K562 (cell line): ENCODE measurements at regions not wholly inside any gene's neighbourhood (a gene's known extent, or its start where the extent isn't known, plus 50 kb on each side); places are given as distances from the start of the nearest gene placed in this dataset.

Experiments
- ATAC-seq: fragments of 200-7000 bp; cut with Tn5 transposase; 3 replicates; pipeline ENCODE4 v1.9.1; 2020; ENCODE audit warnings: moderate library complexity
- BruUV-seq: library from RNA; stranded (reverse); fragments of 400-500 nt; replicated peaks from 2 replicates; lab custom pipeline; 2021; lab: Mats Ljungman, UMichigan
- CTCF ChIA-PET: fragments of 300-600 bp; formaldehyde crosslinking; extraction: SDS; loops from one replicate; lab custom pipeline; 2021; ENCODE audit warnings: low intra/inter-chr PET ratio; lab: Yijun Ruan, JAX
- POLR2A ChIA-PET: fragments of 300-600, 350-650 bp; sonication (Branson Sonifier 250); formaldehyde crosslinking; extraction: SDS; loops from one replicate; lab custom pipeline; 2021; ENCODE audit warnings: antibody characterized with exemption, inconsistent platforms; lab: Yijun Ruan, JAX
- DNase-seq, 4 experiments: peaks; one replicate each; pipeline versions ENCODE4 v3.0.0 to v3.0.0-alpha.2; 2011 to 2018; ENCODE audit warnings: low spot score in 3 of 4, mixed read lengths in 3 of 4; ENCODE audit errors: extremely low read depth in 1 of 4
- FAIRE-seq: peaks from 2 replicates; lab custom pipeline; 2011; peaks lifted over from hg19 to GRCh38; lab: Jason Lieb, UNC
- H2AFZ ChIP-seq: 2 replicates; pipeline ENCODE4 v1.6.0; 2011; ENCODE audit warnings: low read depth, low read length, control low read depth, inconsistent platforms
- H3K27ac ChIP-seq: fragments of 200-600 bp; 3 replicates; pipeline ENCODE4 v1.8.0; 2011; ENCODE audit warnings: low read depth, mild to moderate bottlenecking, control low read depth, inconsistent platforms, low read length, moderate library complexity, mixed read lengths; ENCODE audit errors: extremely low read depth
- H3K27me3 ChIP-seq, 2 experiments: fragments of 300-600 bp in 1 of 2; 2 replicates in 1 of 2; 3 replicates in 1 of 2; pipeline versions ENCODE4 v1.6.0 to v1.8.0; 2011; ENCODE audit warnings: inconsistent platforms in 2 of 2, low read length in 2 of 2, mild to moderate bottlenecking in 1 of 2, mixed read lengths in 1 of 2, moderate library complexity in 1 of 2; ENCODE audit not compliant: control insufficient read depth in 2 of 2, insufficient read depth in 2 of 2
- H3K36me3 ChIP-seq: fragments of 300-600 bp; 3 replicates; pipeline ENCODE4 v1.8.0; 2011; ENCODE audit warnings: mild to moderate bottlenecking, low read length, inconsistent platforms; ENCODE audit not compliant: control insufficient read depth, insufficient read depth
- H3K4me1 ChIP-seq, 2 experiments: fragments of 200-600 bp in 1 of 2; replicated peaks in 1 of 2; 2 replicates in 1 of 2; 3 replicates in 1 of 2; pipeline versions ENCODE4 v1.5.1 to v1.8.0; 2011; ENCODE audit warnings: inconsistent platforms in 2 of 2, low read length in 2 of 2, mild to moderate bottlenecking in 1 of 2, mixed read lengths in 1 of 2, moderate library complexity in 1 of 2; ENCODE audit not compliant: control insufficient read depth in 2 of 2, insufficient read depth in 2 of 2
- H3K4me2 ChIP-seq: 2 replicates; pipeline ENCODE4 v1.6.1; 2011; ENCODE audit warnings: low read length, control low read depth, inconsistent platforms, mixed read lengths; ENCODE audit not compliant: insufficient read depth
- H3K4me3 ChIP-seq: fragments of 200-600 bp; sonication (generic), shearing (Covaris generic); 2 replicates; pipeline ENCODE4 v1.5.1; 2016; ENCODE audit warnings: control low read depth, inconsistent platforms
- H3K79me2 ChIP-seq: fragments of 200-600 bp; 3 replicates; pipeline ENCODE4 v1.8.0; 2011; ENCODE audit warnings: low read length, inconsistent platforms; ENCODE audit not compliant: control insufficient read depth, insufficient read depth
- H3K9ac ChIP-seq, 2 experiments: 2 replicates each; pipeline versions ENCODE4 v1.6.0 to v1.6.1; 2011; ENCODE audit warnings: low read depth in 2 of 2, low read length in 2 of 2, control low read depth in 1 of 2, inconsistent platforms in 1 of 2, mild to moderate bottlenecking in 1 of 2, mixed read lengths in 1 of 2; ENCODE audit not compliant: insufficient read depth in 1 of 2
- H3K9me1 ChIP-seq: one replicate; pipeline ENCODE4 v1.6.0; 2011; ENCODE audit warnings: inconsistent platforms, mild to moderate bottlenecking, low read length, moderate library complexity; ENCODE audit not compliant: control insufficient read depth, insufficient read depth
- H3K9me3 ChIP-seq: replicated peaks from 2 replicates; pipeline ENCODE4 v1.5.1; 2011; ENCODE audit warnings: low read depth, low read length, inconsistent platforms; ENCODE audit not compliant: control insufficient read depth, insufficient read depth
- H4K20me1 ChIP-seq: replicated peaks from 2 replicates; pipeline ENCODE4 v1.6.1; 2011; ENCODE audit warnings: low read length, inconsistent platforms, mixed read lengths; ENCODE audit not compliant: control insufficient read depth, insufficient read depth
- FIP1L1 ChIP-seq: fragments of 200-400 bp; formaldehyde crosslinking; IDR thresholded peaks from 2 replicates; pipeline ENCODE4 v1.6.1; 2018; ENCODE audit warnings: mild to moderate bottlenecking, low read depth, low read length; ENCODE audit not compliant: poor library complexity, severe bottlenecking
- FOXJ2 ChIP-seq: fragments of 200-800 bp; sonication (Bioruptor generic); IDR thresholded peaks from 2 replicates; pipeline ENCODE4 v1.6.1; 2016; ENCODE audit warnings: missing genetic modification characterization, missing compliant biosample characterization
- JUNB ChIP-seq: fragments of 450-650 bp; formaldehyde crosslinking; conservative IDR thresholded peaks from 2 replicates; pipeline ENCODE4 v1.4.0; 2020; ENCODE audit warnings: mild to moderate bottlenecking
- MAFF ChIP-seq: IDR thresholded peaks from 2 replicates; pipeline ENCODE4 v1.6.1; 2012; ENCODE audit warnings: low read length, improper control_type of control experiment
- NONO ChIP-seq, 2 experiments: fragments of 200-400 bp in 1 of 2; fragments of 450-650 bp in 1 of 2; formaldehyde crosslinking in 1 of 2; IDR thresholded peaks; 2 replicates each; pipeline ENCODE4 v1.6.1; 2017; ENCODE audit warnings: low read depth in 2 of 2, mild to moderate bottlenecking in 2 of 2, moderate library complexity in 2 of 2, low read length in 1 of 2
- STAG1 ChIP-seq: sonication (generic); formaldehyde crosslinking; IDR thresholded peaks from 2 replicates; pipeline ENCODE4 v1.5.0; 2020; ENCODE audit warnings: missing genetic modification reagents, borderline replicate concordance
- ZNF140 ChIP-seq: fragments of 250-450 bp; sonication (Bioruptor Pico); IDR thresholded peaks from 2 replicates; pipeline ENCODE4 v1.8.0; 2021; ENCODE audit warnings: moderate library complexity, mild to moderate bottlenecking, inconsistent platforms
- ZNF695 ChIP-seq: fragments of 450-650 bp; formaldehyde crosslinking; IDR thresholded peaks from 2 replicates; pipeline ENCODE4 v1.4.0; 2020; ENCODE audit warnings: mild to moderate bottlenecking, moderate library complexity
- WGBS: fragments of 100-300 bp; shearing (Covaris generic); methylation state at CpG from one replicate; pipeline ENCODE4 v1.1.6; 2016; ENCODE audit warnings: low coverage, mixed read lengths; ENCODE audit not compliant: insufficient coverage; ENCODE audit errors: missing lambda C conversion rate; 5-methylcytosine and 5-hydroxymethylcytosine counted together
- in situ Hi-C: fragments of 300-500 bp; cut with MboI; formaldehyde crosslinking; loops from 4 replicates; pipeline ENCODE4 v1.15.0; 2018; ENCODE audit warnings: inconsistent platforms, mixed read lengths
- intact Hi-C: fragments of 100-400 bp; cut with micrococcal nuclease; formaldehyde crosslinking; loops from 2 replicates; pipeline ENCODE4 v1.14.2; 2022
- TF ChIP-seq, protein P1 (sequence below): fragments of 450-650 bp; IDR thresholded peaks from 2 replicates; pipeline ENCODE4 v1.6.1; 2016; ENCODE audit warnings: mild to moderate bottlenecking, moderate library complexity
- TF ChIP-seq, protein P2 (sequence below): fragments of 250-450 bp; sonication (Bioruptor Pico); IDR thresholded peaks from 2 replicates; pipeline ENCODE4 v1.8.0; 2021; ENCODE audit warnings: moderate library complexity, mild to moderate bottlenecking, inconsistent platforms

DNA sequence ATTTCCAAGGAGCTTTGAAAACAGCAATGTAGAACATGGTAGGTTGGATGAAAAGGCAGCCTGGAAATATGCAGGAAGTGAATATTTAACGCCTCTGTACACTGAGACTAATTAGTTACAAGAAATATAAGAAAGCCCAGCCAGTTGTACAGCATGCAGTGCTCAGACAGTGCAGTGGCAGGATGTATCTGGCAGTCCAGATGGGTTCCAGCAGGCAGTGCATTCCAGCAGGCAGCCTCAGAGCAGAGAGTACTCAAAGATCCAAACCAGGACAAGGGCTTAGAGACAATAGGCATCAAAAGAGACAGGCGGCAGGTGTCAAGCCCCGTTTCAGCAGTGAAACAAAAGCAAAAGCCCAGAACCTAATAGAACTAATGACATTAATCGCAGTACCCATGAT, 2776.3 kb downstream of the PCDH9 start:
- Histone ChIP-seq H3K4me3 (no peak overlapping the region), H3K27me3 (no peaks in the 10 kb centered on the region), H3K4me2 (no peak overlapping the region), H3K9me1 (no peaks in the 10 kb centered on the region), H3K36me3 (no peaks in the 10 kb centered on the region), H3K9me3 (no peaks in the 10 kb centered on the region), H3K4me1 (no peaks in the 10 kb centered on the region), H3K27ac (no peak overlapping the region), H3K9ac (no peak overlapping the region), H2AFZ (no peak overlapping the region), H4K20me1 (no peaks in the 10 kb centered on the region), H3K79me2 (no peaks in the 10 kb centered on the region)
- POLR2A ChIA-PET = no interaction called here
- FAIRE-seq (no peak), ATAC-seq (no peak), DNase-seq (no peak)
- 0% methylated on average over 4 of the region's 4 CpGs for WGBS
- intact Hi-C loops (no loop called here), in situ Hi-C loops (no loop called here)
- BruUV-seq = no TSS peak
- TF ChIP-seq ZNF695 (no peak), JUNB (CRISPR knock-in tag) (no peak), MAFF (no peak), FOXJ2 (tag) (no peak), STAG1 (CRISPR knock-in tag) (no peak), ZNF140 (no peak), FIP1L1 (no peak), NONO (IDR thresholded peaks at IDR 0.05; ENCODE audit: low read depth in 2 of 2, low read length in 1 of 2) (no peak)
- TF ChIP-seq, protein P1, sequence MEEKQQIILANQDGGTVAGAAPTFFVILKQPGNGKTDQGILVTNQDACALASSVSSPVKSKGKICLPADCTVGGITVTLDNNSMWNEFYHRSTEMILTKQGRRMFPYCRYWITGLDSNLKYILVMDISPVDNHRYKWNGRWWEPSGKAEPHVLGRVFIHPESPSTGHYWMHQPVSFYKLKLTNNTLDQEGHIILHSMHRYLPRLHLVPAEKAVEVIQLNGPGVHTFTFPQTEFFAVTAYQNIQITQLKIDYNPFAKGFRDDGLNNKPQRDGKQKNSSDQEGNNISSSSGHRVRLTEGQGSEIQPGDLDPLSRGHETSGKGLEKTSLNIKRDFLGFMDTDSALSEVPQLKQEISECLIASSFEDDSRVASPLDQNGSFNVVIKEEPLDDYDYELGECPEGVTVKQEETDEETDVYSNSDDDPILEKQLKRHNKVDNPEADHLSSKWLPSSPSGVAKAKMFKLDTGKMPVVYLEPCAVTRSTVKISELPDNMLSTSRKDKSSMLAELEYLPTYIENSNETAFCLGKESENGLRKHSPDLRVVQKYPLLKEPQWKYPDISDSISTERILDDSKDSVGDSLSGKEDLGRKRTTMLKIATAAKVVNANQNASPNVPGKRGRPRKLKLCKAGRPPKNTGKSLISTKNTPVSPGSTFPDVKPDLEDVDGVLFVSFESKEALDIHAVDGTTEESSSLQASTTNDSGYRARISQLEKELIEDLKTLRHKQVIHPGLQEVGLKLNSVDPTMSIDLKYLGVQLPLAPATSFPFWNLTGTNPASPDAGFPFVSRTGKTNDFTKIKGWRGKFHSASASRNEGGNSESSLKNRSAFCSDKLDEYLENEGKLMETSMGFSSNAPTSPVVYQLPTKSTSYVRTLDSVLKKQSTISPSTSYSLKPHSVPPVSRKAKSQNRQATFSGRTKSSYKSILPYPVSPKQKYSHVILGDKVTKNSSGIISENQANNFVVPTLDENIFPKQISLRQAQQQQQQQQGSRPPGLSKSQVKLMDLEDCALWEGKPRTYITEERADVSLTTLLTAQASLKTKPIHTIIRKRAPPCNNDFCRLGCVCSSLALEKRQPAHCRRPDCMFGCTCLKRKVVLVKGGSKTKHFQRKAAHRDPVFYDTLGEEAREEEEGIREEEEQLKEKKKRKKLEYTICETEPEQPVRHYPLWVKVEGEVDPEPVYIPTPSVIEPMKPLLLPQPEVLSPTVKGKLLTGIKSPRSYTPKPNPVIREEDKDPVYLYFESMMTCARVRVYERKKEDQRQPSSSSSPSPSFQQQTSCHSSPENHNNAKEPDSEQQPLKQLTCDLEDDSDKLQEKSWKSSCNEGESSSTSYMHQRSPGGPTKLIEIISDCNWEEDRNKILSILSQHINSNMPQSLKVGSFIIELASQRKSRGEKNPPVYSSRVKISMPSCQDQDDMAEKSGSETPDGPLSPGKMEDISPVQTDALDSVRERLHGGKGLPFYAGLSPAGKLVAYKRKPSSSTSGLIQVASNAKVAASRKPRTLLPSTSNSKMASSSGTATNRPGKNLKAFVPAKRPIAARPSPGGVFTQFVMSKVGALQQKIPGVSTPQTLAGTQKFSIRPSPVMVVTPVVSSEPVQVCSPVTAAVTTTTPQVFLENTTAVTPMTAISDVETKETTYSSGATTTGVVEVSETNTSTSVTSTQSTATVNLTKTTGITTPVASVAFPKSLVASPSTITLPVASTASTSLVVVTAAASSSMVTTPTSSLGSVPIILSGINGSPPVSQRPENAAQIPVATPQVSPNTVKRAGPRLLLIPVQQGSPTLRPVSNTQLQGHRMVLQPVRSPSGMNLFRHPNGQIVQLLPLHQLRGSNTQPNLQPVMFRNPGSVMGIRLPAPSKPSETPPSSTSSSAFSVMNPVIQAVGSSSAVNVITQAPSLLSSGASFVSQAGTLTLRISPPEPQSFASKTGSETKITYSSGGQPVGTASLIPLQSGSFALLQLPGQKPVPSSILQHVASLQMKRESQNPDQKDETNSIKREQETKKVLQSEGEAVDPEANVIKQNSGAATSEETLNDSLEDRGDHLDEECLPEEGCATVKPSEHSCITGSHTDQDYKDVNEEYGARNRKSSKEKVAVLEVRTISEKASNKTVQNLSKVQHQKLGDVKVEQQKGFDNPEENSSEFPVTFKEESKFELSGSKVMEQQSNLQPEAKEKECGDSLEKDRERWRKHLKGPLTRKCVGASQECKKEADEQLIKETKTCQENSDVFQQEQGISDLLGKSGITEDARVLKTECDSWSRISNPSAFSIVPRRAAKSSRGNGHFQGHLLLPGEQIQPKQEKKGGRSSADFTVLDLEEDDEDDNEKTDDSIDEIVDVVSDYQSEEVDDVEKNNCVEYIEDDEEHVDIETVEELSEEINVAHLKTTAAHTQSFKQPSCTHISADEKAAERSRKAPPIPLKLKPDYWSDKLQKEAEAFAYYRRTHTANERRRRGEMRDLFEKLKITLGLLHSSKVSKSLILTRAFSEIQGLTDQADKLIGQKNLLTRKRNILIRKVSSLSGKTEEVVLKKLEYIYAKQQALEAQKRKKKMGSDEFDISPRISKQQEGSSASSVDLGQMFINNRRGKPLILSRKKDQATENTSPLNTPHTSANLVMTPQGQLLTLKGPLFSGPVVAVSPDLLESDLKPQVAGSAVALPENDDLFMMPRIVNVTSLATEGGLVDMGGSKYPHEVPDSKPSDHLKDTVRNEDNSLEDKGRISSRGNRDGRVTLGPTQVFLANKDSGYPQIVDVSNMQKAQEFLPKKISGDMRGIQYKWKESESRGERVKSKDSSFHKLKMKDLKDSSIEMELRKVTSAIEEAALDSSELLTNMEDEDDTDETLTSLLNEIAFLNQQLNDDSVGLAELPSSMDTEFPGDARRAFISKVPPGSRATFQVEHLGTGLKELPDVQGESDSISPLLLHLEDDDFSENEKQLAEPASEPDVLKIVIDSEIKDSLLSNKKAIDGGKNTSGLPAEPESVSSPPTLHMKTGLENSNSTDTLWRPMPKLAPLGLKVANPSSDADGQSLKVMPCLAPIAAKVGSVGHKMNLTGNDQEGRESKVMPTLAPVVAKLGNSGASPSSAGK = no peak
- TF ChIP-seq, protein P2, sequence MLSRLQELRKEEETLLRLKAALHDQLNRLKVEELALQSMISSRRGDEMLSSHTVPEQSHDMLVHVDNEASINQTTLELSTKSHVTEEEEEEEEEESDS (CRISPR knock-in tag) = no peak
- CTCF ChIA-PET = no interaction called here
